HG02840 (cell line): ENCODE measurements at regions not wholly inside any gene's neighbourhood (a gene's known extent, or its start where the extent isn't known, plus 50 kb on each side); places are given as distances from the start of the nearest gene placed in this dataset.

Source experiments
- ATAC-seq: cut with Tn5 transposase; IDR thresholded peaks from one replicate; pipeline ENCODE4 v1.9.1; 2021; ENCODE audit warnings: mild to moderate bottlenecking, moderate library complexity, moderate number of reproducible peaks; ENCODE audit not compliant: unreplicated experiment, low FRiP score

GRCh38 chr4:127138586-127138985 lies 494.2 kb upstream of the INTU start:
- ATAC-seq = no peak

DNA sequence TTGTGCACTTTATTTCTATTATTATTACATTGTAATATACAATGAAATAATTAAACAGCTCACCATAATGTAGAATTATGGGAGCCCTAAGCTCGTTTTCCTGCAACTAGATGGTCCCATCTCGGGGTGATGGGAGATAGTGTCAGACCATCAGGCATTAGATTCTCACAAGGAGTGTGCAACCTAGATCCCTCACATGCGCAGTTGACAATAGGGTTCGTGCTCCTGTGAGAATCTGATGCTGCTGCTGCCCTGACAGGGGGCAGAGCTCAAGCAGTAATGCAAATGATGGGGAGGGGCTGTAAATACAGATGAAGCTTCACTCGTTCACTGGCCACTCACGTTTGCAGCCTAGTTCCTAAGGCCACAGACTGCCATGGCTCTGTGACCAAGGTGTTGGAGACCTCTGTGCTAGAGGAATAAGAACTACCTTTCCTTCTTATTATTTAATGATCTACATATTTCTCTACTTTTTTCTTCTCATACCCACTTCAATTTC lies 492.9 kb upstream of the INTU start:
- ATAC-seq = no peak

GRCh38 chr4:127140306-127140705 lies 492.5 kb upstream of the INTU start:
- ATAC-seq = no peak

- ATAC-seq = no peak
Observed at GRCh38 chr4:127141856-127142255, 490.9 kb upstream of the INTU start.

- no peak for ATAC-seq
Observed at GRCh38 chr4:127143460-127144195, 489.1 kb upstream of the INTU start.

GRCh38 chr4:127145006-127145540 lies 487.7 kb upstream of the INTU start:
- ATAC-seq = no peak

- no peak for ATAC-seq
Observed at GRCh38 chr4:127148165-127148564, 484.6 kb upstream of the INTU start.

- no peak for ATAC-seq
Observed at GRCh38 chr4:127149086-127149485, 483.7 kb upstream of the INTU start.

DNA sequence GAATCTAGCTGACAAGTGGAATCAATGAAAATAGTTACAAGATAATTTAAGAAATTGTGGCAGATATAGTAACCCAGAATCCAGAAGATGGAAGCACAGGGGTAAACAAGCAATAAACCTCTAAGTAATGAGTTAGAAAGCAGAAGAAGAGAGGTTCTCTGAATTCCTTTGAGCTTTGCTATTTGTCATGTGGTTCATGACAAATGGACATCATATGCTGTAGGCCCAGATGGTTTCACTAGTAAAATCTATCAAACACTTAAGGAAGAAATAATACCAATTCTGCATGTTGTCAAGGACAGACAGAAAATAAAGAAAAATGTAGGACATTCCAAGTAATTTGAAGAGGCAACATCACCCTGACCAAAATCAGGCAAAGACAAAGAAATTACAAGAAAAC lies 480.8 kb upstream of the INTU start:
- no peak for ATAC-seq

DNA sequence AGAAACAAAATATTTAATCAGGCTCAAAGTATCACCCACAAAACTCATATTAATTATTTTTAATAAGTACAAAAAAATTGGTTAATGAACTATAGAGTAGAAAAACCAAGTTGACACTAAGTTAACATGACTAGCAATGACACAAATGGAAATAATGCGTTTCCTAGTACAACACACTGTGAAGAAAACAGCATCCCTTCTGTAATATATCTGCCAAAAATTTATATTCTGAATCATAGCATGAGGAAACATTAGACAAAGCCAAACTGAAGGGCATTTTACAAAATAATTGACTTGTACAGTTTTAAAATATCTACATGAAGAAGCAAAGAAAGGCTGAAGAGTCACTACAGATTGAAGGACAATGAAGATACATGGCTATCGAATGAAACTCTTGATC lies 477.6 kb upstream of the INTU start:
- no peak for ATAC-seq

GRCh38 chr4:127155555-127155954 lies 477.2 kb upstream of the INTU start:
- no peak for ATAC-seq

- ATAC-seq = no peak
Observed at GRCh38 chr4:127162741-127163140, 470.0 kb upstream of the INTU start.

GRCh38 chr4:127165971-127166370 lies 466.8 kb upstream of the INTU start:
- no peak for ATAC-seq

DNA sequence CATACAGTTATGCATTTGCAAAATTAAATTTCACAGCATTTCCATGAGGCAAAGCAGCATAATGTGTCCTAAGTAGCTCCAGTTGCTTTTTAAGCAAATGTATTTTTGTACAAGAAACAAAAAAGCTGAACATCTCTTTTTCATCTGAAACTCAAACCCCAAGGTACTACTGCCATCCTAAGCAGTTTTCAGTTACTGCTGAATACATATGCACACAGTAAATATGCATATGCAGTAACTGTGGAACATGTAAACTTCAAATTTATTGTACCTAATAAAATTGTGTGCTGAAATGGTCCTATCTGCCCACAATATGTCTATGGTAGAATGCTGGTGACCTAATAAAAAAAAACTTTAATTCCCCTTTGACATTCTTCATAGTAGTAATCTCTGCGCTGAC lies 458.6 kb upstream of the INTU start:
- ATAC-seq = no peak

GRCh38 chr4:127174616-127175015 lies 458.1 kb upstream of the INTU start:
- ATAC-seq = no peak

GRCh38 chr4:127179256-127180087 lies 453.3 kb upstream of the INTU start:
- no peak for ATAC-seq

DNA sequence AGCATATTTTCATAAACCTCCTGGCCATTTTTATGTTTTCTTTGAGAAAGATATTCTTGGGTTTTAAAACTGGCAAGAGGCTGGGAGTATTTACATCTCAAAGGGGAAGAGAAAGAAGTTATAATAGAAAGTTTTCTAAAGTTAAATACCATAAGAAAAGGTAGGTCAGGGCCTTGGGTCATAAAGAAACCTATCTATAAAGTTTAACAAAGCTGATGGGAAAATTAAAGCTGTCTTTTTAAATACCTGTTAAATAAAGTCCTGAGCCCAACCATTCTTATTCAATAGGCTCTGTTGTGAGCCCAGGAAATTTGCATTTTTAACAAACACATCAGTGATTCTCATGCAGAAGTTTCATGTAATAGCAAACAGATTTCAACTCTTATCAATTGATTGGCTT lies 451.8 kb upstream of the INTU start:
- no peak for ATAC-seq

DNA sequence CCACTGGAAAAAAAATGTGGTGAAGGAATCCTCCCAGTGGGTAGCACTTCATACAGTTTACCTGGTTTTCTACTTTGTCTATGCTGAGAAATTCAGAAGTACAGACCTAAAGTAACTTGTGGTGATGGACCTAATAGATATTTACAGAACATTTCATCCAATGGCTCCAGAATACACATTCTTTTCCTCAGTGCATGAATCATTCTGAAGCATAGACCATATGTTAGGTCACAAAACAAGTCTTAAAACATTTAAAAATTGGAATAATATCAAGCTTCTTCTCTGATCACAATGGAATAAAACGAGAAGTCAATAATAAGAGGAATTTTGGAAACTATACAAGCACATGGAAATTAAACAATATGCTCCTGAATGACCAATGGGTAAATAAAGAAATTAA lies 450.1 kb upstream of the INTU start:
- ATAC-seq = no peak

GRCh38 chr4:127188847-127189246 lies 443.9 kb upstream of the INTU start:
- no peak for ATAC-seq

DNA sequence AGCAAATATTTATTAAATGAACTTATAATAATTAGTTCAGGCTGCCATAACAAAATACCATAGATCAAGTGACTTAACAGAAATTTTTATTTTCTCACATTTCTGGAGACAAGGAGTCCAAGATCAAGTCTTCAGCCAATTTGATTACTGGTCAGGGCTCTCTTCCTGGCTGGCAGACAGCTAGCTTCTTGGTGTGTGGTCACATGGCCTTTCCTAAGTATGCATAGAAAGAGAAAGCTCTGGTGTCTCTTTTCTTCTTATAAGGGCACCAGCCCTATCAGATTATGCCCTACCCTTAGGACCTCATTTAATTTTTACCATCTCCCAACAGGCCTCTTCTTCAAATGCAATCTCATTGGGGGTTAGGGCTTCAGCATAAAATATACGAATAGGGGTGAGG lies 438.5 kb upstream of the INTU start:
- ATAC-seq = no peak

- ATAC-seq = no peak
Observed at GRCh38 chr4:127196655-127197352, 436.0 kb upstream of the INTU start.
